ENCODE measurements at regions not wholly inside any gene's neighbourhood (a gene's known extent, or its start where the extent isn't known, plus 50 kb on each side); places are given as distances from the start of the nearest gene placed in this dataset.

- Histone ChIP-seq H3K4me1 (no peaks in the 10 kb centered on the region), H3K27ac (no peak overlapping the region), H3K27me3 (no peaks in the 10 kb centered on the region), H3K9me3 (replicated peaks) (no peaks in the 10 kb centered on the region), H3K36me3 (no peaks in the 10 kb centered on the region), H3K4me3 (no peak overlapping the region)
- peak in 1 of 2 experiments; percentile 4 for DNase-seq
Observed at GRCh38 chr16:80317599-80318037, 223.2 kb upstream of the DYNLRB2 start.

GRCh38 chr16:80317116-80317515 is 223.7 kb upstream of the DYNLRB2 start:
- H3K4me3 ChIP-seq, result no peak overlapping the region
- DNase-seq, result no peak
- no peaks in the 10 kb centered on the region for H3K9me3 ChIP-seq (replicated peaks)
- H3K27ac ChIP-seq, result no peak overlapping the region
- H3K27me3 ChIP-seq, result no peaks in the 10 kb centered on the region
- H3K36me3 ChIP-seq, result no peaks in the 10 kb centered on the region
- no peaks in the 10 kb centered on the region for H3K4me1 ChIP-seq

- H3K4me1 ChIP-seq, result no peaks in the 10 kb centered on the region
- no peaks in the 10 kb centered on the region for H3K36me3 ChIP-seq
- no peaks in the 10 kb centered on the region for H3K9me3 ChIP-seq (replicated peaks)
- no peak for DNase-seq
- no peak overlapping the region for H3K4me3 ChIP-seq
- H3K27me3 ChIP-seq, result no peaks in the 10 kb centered on the region
- no peak overlapping the region for H3K27ac ChIP-seq
Observed at GRCh38 chr16:80314042-80314441, 226.8 kb upstream of the DYNLRB2 start.

GRCh38 chr16:80309178-80309577 is 231.6 kb upstream of the DYNLRB2 start:
- Histone ChIP-seq H3K4me3 (no peak overlapping the region), H3K36me3 (no peaks in the 10 kb centered on the region), H3K27ac (no peak overlapping the region), H3K27me3 (no peaks in the 10 kb centered on the region), H3K4me1 (no peaks in the 10 kb centered on the region), H3K9me3 (replicated peaks) (no peaks in the 10 kb centered on the region)
- DNase-seq, result no peak

- Histone ChIP-seq H3K4me1 (no peaks in the 10 kb centered on the region), H3K9me3 (replicated peaks) (no peaks in the 10 kb centered on the region), H3K4me3 (no peak overlapping the region), H3K36me3 (no peaks in the 10 kb centered on the region), H3K27me3 (no peaks in the 10 kb centered on the region), H3K27ac (no peak overlapping the region)
- DNase-seq, result no peak
Observed at GRCh38 chr16:80305410-80305809, 235.4 kb upstream of the DYNLRB2 start.

GRCh38 chr16:80303691-80304090 is 237.1 kb upstream of the DYNLRB2 start:
- Histone ChIP-seq H3K27ac (no peak overlapping the region), H3K4me3 (no peak overlapping the region), H3K27me3 (no peaks in the 10 kb centered on the region), H3K4me1 (no peaks in the 10 kb centered on the region), H3K36me3 (no peaks in the 10 kb centered on the region), H3K9me3 (replicated peaks) (no peaks in the 10 kb centered on the region)
- DNase-seq, result no peak

GRCh38 chr16:80300876-80301275 is 239.9 kb upstream of the DYNLRB2 start:
- no peaks in the 10 kb centered on the region for H3K4me1 ChIP-seq
- no peaks in the 10 kb centered on the region for H3K27me3 ChIP-seq
- no peaks in the 10 kb centered on the region for H3K9me3 ChIP-seq (replicated peaks)
- no peak for DNase-seq
- no peak overlapping the region for H3K4me3 ChIP-seq
- H3K27ac ChIP-seq, result peak overlapping the region; percentile 20; the same call in 1 of the 2 replicates
- no peaks in the 10 kb centered on the region for H3K36me3 ChIP-seq

- peak overlapping the region; percentile 20; the same call in 1 of the 2 replicates for H3K27ac ChIP-seq
- no peaks in the 10 kb centered on the region for H3K9me3 ChIP-seq (replicated peaks)
- DNase-seq, result no peak
- no peak overlapping the region for H3K4me3 ChIP-seq
- H3K4me1 ChIP-seq, result no peaks in the 10 kb centered on the region
- H3K36me3 ChIP-seq, result no peaks in the 10 kb centered on the region
- no peaks in the 10 kb centered on the region for H3K27me3 ChIP-seq
Observed at GRCh38 chr16:80300456-80300855, 240.3 kb upstream of the DYNLRB2 start.

GRCh38 chr16:80299416-80299815 is 241.4 kb upstream of the DYNLRB2 start:
- H3K9me3 ChIP-seq (replicated peaks), result no peaks in the 10 kb centered on the region
- no peak overlapping the region for H3K4me3 ChIP-seq
- peak; percentile 1 to 9 for DNase-seq
- no peaks in the 10 kb centered on the region for H3K36me3 ChIP-seq
- H3K4me1 ChIP-seq, result no peaks in the 10 kb centered on the region
- H3K27ac ChIP-seq, result no peak overlapping the region
- no peaks in the 10 kb centered on the region for H3K27me3 ChIP-seq

- no peaks in the 10 kb centered on the region for H3K4me1 ChIP-seq
- no peak overlapping the region for H3K4me3 ChIP-seq
- no peaks in the 10 kb centered on the region for H3K9me3 ChIP-seq (replicated peaks)
- no peak overlapping the region for H3K27ac ChIP-seq
- H3K27me3 ChIP-seq, result no peaks in the 10 kb centered on the region
- DNase-seq, result no peak
- no peaks in the 10 kb centered on the region for H3K36me3 ChIP-seq
Observed at GRCh38 chr16:80298676-80299075, 242.1 kb upstream of the DYNLRB2 start.

GRCh38 chr16:80296034-80296433 is 244.8 kb upstream of the DYNLRB2 start:
- DNase-seq, result no peak
- H3K4me1 ChIP-seq, result no peaks in the 10 kb centered on the region
- no peaks in the 10 kb centered on the region for H3K27me3 ChIP-seq
- no peak overlapping the region for H3K27ac ChIP-seq
- no peaks in the 10 kb centered on the region for H3K9me3 ChIP-seq (replicated peaks)
- H3K36me3 ChIP-seq, result no peaks in the 10 kb centered on the region
- no peak overlapping the region for H3K4me3 ChIP-seq

- Histone ChIP-seq H3K27me3 (no peaks in the 10 kb centered on the region), H3K9me3 (replicated peaks) (no peaks in the 10 kb centered on the region), H3K4me1 (no peaks in the 10 kb centered on the region), H3K36me3 (no peaks in the 10 kb centered on the region), H3K4me3 (no peak overlapping the region), H3K27ac (no peak overlapping the region)
- no peak for DNase-seq
Observed at GRCh38 chr16:80294172-80294571, 246.6 kb upstream of the DYNLRB2 start.

- no peak for DNase-seq
- H3K9me3 ChIP-seq (replicated peaks), result no peaks in the 10 kb centered on the region
- no peak overlapping the region for H3K4me3 ChIP-seq
- no peaks in the 10 kb centered on the region for H3K36me3 ChIP-seq
- no peaks in the 10 kb centered on the region for H3K4me1 ChIP-seq
- H3K27ac ChIP-seq, result no peak overlapping the region
- H3K27me3 ChIP-seq, result no peaks in the 10 kb centered on the region
Observed at GRCh38 chr16:80288616-80289015, 252.2 kb upstream of the DYNLRB2 start.

GRCh38 chr16:80287674-80288073 is 253.1 kb upstream of the DYNLRB2 start:
- Histone ChIP-seq H3K36me3 (no peaks in the 10 kb centered on the region), H3K4me3 (no peak overlapping the region), H3K27ac (no peak overlapping the region), H3K27me3 (no peaks in the 10 kb centered on the region), H3K9me3 (replicated peaks) (no peaks in the 10 kb centered on the region), H3K4me1 (no peaks in the 10 kb centered on the region)
- DNase-seq, result no peak

- H3K27me3 ChIP-seq, result no peaks in the 10 kb centered on the region
- DNase-seq, result no peak
- no peak overlapping the region for H3K4me3 ChIP-seq
- no peaks in the 10 kb centered on the region for H3K9me3 ChIP-seq (replicated peaks)
- no peaks in the 10 kb centered on the region for H3K4me1 ChIP-seq
- no peaks in the 10 kb centered on the region for H3K36me3 ChIP-seq
- no peak overlapping the region for H3K27ac ChIP-seq
Observed at GRCh38 chr16:80285104-80285503, 255.7 kb upstream of the DYNLRB2 start.

- H3K4me3 ChIP-seq, result no peak overlapping the region
- DNase-seq, result no peak
- H3K36me3 ChIP-seq, result no peaks in the 10 kb centered on the region
- H3K27ac ChIP-seq, result no peak overlapping the region
- H3K27me3 ChIP-seq, result no peaks in the 10 kb centered on the region
- H3K9me3 ChIP-seq (replicated peaks), result no peaks in the 10 kb centered on the region
- H3K4me1 ChIP-seq, result no peaks in the 10 kb centered on the region
Observed at GRCh38 chr16:80283466-80284392, 257.1 kb upstream of the DYNLRB2 start.

Data from SJCRH30 (cell line).